GM19463 (cell line): ENCODE measurements at regions not wholly inside any gene's neighbourhood (a gene's known extent, or its start where the extent isn't known, plus 50 kb on each side); places are given as distances from the start of the nearest gene placed in this dataset.
A peak's percentile ranks its signal among the peaks of the same experiment; 100 is the strongest.

ENCODE experiments used
- ATAC-seq: cut with Tn5 transposase; IDR thresholded peaks from one replicate; pipeline ENCODE4 v1.9.1; 2021; ENCODE audit warnings: mild to moderate bottlenecking, moderate library complexity; ENCODE audit not compliant: unreplicated experiment

DNA sequence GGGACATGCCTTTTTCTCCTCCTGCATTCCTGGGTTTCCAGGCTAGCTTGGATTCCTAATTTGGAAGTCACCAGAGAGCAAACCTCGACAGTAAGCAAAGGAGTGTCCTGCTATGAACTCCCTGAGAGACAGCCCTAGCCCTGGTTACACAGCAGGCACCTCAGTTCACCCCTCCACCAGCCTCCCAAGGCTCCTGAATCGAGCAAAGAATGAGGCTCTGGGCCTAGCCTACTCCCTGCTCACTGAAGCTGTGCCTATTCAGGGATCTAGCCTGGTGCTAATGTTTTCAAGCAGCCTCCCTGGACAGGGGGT is 66.7 kb upstream of the RMDN2 start:
- ATAC-seq, result no peak

DNA sequence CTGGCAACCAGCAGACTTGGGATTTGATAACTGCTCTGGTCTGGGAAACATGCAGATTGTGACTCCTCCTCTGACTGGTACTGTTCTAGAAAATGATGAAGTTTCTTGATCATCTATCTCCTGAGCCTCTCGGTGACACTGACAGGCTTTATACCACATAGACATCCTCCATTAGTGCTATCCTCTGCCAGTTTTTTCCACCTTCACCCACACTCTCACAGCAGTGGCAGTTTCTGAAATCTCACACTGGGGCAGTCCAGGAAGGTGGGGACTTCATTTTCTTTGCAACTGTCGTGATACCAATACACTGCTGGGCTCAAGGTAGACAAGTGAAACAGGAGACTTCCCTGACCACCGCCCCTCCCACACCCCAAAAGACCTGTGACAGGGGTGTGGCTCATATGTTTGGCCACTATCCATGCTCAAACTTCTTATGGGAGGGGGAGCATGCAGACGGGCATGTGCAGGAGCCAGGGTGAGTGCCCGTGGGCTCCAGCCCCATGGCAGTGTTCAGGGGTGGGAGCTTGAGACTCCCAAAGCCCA is 66.3 kb upstream of the RMDN2 start:
- no peak for ATAC-seq

DNA sequence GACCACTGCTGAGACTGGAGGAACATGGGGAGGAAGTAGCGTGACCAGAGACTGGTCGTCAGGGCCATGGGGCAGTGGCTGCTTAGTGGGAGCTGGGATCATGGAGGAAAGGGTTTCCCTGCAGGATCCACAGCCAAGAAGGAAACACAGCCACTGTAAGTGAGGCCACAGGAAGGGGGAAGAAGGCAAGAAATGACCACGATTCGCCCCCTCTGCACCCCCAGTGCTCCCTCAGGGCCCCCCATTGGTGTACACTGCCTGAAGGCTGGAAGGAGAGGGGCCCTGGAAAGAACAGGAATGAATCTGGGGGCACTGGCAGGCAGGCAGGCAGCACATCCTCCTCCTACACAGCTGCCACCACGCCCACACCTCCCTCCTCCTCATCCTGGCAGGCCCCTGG is 62.5 kb upstream of the RMDN2 start:
- no peak for ATAC-seq

DNA sequence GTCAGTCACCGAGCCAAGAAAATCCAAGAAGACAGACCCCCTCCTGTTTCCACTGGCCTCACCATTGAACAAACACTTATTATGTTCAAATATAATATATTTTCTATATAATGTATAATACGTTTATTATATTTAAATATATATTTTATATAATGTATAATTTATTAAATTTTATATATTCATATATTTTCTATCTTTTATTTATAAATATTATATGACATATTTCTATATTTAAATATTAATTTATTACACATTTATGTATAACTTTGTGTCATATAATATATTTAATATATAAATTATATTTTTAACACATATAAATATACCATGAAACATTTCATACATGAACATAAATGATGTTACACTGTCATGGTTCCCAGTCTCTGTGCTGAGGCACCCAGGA is 60.9 kb upstream of the RMDN2 start:
- ATAC-seq, result no peak

DNA sequence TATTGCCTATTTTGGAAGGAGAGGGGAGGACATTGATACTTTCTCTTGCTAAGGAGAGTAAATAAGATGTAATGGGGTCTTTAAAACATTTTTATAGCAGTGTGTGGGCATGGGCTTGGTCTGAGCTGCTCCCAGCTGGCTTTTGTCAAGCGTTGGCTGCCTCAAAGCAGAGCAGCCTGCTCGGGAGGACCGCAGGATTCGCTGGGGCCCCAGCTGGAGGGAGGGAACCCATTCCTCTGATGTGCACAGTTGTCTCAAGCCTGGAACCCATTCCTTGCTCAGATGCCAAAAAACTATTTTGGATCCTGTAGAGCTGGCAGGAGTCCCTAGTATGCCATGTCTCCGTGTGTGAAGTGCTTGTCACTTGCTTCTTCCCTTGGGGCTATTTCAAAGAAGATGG is 59.4 kb upstream of the RMDN2 start:
- no peak for ATAC-seq

DNA sequence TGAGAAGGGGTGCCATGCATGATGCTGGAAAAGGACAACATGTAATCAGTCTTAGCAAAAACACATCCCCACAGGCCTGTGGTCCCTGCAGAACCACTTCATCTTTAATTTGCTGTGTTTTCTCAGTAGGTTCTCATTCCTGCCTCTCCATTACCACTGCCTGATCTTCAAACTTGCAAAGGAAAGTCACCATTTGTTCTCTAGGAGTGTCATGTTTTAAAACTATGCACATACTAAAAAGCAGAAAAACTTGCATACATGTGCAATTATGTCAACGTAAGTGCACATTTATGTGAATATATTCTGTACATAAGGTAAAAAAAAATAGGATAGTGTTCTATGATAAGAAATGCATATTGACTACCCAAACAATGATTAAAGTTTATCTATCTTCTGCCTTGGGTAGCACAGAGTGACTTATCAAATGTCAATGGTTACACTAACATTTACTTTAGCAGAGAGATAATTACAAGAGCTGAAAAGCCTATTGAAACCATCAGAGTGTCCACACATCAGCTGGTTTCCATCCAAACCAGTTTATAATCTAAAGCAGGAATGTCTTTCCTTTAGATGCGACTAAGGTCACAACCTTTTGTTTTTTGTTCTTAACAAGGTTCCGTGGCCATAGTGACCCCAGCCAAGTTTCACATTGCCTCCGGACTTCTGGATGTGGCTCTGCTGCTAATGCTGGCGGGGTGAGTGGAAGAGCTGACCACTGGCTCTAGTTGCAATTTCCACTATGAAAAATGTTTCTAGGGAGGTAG is 58.7 kb upstream of the RMDN2 start:
- no peak for ATAC-seq

DNA sequence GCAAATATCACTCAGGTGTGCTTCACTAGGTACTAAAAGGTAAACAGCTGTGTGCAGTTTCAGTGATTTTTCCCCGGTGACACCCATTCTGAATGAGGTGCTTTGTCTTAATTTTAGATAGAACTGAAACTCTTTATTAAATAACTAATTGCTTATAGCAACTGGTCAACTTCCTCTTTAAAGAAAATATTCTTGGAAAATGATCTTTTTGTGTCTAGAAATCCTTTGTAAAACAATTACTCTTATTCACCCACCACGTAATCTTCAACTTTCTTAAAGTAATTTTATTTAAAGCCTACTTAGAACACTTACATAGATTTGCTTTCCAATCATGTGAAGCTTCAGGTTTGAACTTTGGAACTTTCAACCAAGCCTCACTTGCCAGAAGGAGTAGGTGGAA is 57.9 kb upstream of the RMDN2 start:
- no peak for ATAC-seq

DNA sequence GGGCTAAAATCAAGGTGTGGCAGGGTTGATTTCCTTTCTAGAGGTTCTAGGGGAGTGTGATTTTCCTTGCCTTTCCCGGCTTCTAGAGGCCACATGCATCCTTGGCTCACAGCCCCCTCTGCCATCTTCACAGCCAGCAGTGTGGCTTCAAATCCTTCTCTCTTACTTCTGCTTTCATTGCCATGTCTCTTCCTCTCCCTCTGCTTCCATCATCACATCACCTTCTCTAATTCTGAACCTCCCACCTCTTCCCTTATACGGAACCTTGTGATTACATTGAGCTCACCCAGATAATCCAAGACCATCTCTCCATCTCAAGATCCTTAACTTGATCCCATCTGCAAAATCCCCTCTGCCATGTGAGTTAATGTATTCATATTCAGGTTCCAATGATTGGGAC is 56.2 kb upstream of the RMDN2 start:
- no peak for ATAC-seq

DNA sequence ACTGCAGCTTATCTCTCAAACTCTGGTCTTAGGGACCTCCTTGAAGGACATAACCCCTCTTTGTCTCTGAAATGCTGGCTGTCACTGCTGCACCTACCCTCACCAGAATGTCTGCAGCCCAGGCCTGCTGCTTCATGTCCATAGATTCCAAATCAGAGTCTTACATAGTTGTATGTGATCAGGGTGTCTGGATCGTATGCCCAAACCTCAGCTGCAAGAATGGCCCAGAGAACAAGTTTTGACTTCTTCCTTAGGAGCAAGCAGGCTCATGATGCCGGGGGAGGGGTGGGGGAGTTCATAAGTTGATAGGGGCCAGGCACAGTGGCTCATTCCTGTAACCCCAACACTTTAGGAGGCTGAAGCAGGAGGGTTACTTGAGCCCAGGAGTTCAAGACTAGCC is 55.8 kb upstream of the RMDN2 start:
- ATAC-seq, result no peak

DNA sequence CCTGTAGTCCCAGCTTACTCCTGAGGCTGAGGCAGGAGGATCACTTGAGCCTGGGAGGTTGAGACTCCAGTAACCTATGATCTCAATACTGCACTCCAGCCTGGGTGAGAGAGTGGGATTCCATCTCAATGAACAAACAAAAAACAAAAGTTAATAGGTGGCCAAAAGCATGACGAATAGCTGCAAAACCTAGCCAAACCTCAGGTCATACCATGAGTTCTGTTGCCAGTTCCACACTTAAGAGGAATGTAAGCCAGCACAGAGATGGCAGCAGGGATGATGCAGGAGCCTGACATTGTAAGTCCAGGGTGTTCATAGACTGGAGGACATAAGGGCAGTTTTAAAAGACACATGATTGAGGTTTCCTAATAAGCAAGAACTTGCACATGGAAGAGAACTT is 55.3 kb upstream of the RMDN2 start:
- no peak for ATAC-seq

DNA sequence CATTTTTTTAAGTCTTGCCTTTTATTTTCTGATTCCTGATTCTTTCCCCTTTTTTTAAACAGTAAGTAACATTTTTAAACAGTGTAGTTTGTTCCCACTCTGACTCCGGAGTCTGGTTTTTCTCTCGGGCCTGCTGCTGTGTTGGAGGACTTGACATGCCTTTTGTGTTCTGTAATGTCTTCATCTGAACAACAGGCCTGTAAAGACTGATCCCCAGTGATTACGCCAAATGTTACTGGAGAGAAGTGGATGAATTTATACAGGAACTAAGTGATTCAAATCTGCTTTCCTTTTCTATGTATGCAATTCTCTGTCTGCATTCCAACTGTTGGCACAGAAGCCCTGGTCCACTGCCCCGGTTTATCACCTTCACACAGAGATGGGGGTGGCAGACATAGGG is 54.3 kb upstream of the RMDN2 start:
- no peak for ATAC-seq

DNA sequence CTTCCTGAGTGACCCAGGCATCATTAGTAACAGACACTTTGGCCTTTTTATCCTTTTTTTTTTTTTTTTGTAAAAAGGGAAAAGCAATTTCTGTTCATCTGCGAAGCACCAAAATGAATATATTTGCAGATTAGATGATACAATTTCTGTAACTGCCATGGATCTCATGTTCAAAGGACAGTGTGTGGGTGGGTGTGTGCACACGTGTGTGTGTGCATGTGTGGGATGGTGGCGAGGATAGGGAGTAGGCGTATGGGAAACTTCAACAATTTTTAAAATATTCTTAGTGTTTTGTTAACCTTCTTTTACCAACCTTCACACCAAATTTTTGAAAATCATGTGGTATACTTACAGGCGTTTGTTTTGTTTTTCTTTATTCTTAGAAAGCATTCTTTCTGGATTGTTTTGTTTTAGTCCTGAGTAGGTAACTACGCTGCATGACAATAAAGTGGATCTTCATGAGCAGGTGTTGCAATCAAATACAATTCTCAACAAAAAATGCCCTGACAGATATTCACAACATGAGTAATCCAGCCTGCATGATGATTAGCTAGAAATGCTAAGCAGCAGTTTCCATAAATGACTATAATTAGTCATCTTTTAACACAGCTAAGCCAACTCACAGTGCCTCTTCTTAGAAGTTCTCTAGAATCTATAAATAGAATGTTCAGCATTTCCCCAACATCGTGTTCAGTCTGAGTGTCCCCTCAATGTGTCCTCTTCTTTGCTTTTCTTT is 53.5 kb upstream of the RMDN2 start:
- peak; percentile 53 for ATAC-seq

DNA sequence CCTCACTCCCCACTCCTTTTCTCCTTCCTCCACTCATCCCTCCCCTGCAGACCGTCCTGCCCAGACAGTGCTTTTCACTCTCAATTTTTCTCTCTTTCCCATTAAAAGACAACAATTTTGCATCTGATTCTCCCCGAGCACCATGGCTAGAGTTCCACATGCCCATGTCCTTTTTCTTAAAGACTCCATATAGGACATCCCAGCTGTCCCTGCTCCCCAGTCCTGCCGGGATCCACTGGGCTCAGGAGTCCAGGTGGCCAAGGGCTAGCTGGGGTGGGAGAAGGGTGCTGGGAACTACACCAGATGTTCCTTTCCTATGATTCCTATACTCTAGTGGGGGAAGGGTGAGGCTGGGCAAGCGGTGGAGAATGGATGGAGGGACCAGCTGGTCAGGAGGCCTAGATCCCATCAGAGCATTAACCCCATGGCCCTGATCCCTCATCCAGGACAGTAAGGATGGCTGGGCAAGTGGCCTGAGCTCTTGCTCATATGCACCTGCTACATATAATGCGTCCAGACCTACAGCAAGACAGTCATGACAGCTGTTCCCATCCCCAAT is 52.8 kb upstream of the RMDN2 start:
- ATAC-seq, result no peak

DNA sequence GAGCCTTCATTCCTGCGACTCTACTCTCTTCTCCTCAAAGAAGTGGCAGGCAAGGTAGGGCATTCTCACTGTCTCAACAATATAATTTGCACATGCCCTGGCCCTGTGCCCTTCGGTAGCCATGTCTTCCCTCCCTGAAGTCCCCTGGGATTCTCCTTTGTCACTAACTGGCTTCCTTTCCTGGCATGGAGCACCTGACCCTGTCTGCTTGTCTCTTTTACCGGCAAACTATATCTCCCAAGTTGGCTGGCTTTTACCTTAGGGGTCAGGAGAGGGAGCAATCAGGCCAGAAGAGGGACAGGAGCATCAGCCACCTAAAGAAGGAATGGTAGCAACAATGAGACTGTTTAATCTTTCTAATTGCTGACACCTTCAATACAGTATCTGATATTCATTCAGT is 51.9 kb upstream of the RMDN2 start:
- no peak for ATAC-seq

DNA sequence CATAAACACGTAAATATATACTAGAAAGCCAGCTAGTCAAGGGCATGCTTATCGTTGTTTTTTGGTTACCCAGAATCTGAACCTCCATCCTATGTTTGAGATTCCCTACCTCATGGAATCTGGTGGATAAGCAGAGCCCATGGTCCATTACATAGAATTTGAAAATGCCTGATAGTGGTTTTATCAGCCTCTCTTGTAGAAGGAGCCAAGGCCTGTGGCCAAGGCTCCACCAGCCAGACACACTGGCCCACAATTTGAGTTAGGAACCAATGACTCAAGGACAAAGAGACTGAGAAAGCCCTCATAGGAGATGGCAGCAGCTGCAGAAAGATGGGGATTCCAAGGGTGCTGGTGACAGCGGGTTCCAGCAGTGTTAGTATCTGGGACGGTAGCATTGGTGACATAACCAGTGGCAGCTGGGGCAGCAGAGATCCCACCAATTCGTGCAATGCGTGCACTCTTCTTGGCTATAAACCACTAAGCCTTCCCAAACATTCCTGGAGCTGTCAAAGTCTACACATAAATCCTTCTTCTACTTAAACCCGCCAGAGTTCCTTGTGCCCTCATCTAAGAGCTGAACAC is 51.2 kb upstream of the RMDN2 start:
- ATAC-seq, result no peak

DNA sequence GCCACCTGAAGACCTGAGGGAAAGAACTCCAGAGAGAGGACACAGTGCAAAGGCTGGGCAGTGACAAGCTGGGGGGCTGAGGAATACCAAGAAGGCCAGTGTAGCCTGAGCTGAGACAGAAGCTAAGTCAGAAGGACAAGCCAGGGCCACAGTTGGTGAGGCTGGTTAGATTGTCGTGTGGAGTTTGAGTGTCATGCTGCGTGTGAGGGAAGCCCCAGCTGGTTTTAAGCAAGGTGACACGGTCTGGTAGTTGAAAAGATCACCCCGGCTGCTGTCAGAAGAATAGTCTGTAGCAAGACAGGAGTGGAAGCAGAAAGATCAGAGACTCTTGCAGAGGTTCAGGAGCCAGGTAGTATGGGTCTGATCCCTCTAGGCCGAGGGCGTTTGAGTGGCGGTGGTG is 50.6 kb upstream of the RMDN2 start:
- peak; percentile 75 for ATAC-seq
